Small intestine (tissue), 7 donors: ENCODE measurements at regions not wholly inside any gene's neighbourhood (a gene's known extent, or its start where the extent isn't known, plus 50 kb on each side); places are given as distances from the start of the nearest gene placed in this dataset.
A peak's percentile ranks its signal among the peaks of the same experiment; 100 is the strongest.
"Not testable (repeated sequence)": the region's sequence is repeated elsewhere in the genome, so short reads cannot be mapped to it uniquely, and the experiment has no call there.

Experiments used
- DNase-seq, 2 donors: peaks; one replicate each; pipeline versions ENCODE4 v3.0.0 to v3.0.0-alpha.2; 2013
- FAIRE-seq: peaks from 2 replicates; lab custom pipeline; 2012; peaks lifted over from hg19 to GRCh38; lab: Jason Lieb, UNC
- H3K27ac ChIP-seq, 3 donors: one replicate each; pipeline ENCODE4 v1.5.1; 2013; ENCODE audit warnings: low read length in 2 of 3, mild to moderate bottlenecking in 2 of 3, control low read depth in 1 of 3, inconsistent platforms in 1 of 3, low read depth in 1 of 3, moderate library complexity in 1 of 3
- H3K27me3 ChIP-seq, 3 donors: one replicate each; pipeline ENCODE4 v1.6.1; 2013; ENCODE audit warnings: low read length in 3 of 3, inconsistent platforms in 1 of 3; ENCODE audit not compliant: control insufficient read depth in 3 of 3, insufficient read depth in 3 of 3
- H3K36me3 ChIP-seq, 3 donors: one replicate each; pipeline ENCODE4 v1.6.1; 2013; ENCODE audit warnings: low read length in 3 of 3, inconsistent platforms in 1 of 3, low read depth in 1 of 3, mild to moderate bottlenecking in 1 of 3, moderate library complexity in 1 of 3; ENCODE audit not compliant: control insufficient read depth in 3 of 3, insufficient read depth in 2 of 3
- H3K4me1 ChIP-seq, 3 donors: one replicate each; pipeline ENCODE4 v1.6.1; 2013; ENCODE audit warnings: low read length in 2 of 3, inconsistent platforms in 1 of 3, low read depth in 1 of 3, mild to moderate bottlenecking in 1 of 3, moderate library complexity in 1 of 3; ENCODE audit not compliant: control insufficient read depth in 3 of 3, insufficient read depth in 2 of 3
- H3K4me3 ChIP-seq, 3 donors: one replicate each; pipeline ENCODE4 v1.5.1; 2013; ENCODE audit warnings: low read length in 3 of 3, control low read depth in 1 of 3, inconsistent platforms in 1 of 3, low read depth in 1 of 3, mild to moderate bottlenecking in 1 of 3, moderate library complexity in 1 of 3
- H3K9me3 ChIP-seq, 2 donors: one replicate each; pipeline ENCODE4 v1.6.1; 2013; ENCODE audit warnings: low read depth in 1 of 2, low read length in 1 of 2; ENCODE audit not compliant: control insufficient read depth in 2 of 2, insufficient read depth in 1 of 2
- WGBS, 3 donors: extraction: QIAGEN DNeasy Blood & Tissue Kit; methylation state at CpG; one replicate each; pipeline ENCODE4 v1.1.7; 2013; 5-methylcytosine and 5-hydroxymethylcytosine counted together
- donor health status: healthy with polysubstance abuse.
- donor health status: control.
- donor health status: control.
- donor health status: Bipolar disorder and iron deficiency.
- donor health status: healthy.

- H3K27me3 ChIP-seq, H3K4me3 ChIP-seq, DNase-seq, H3K36me3 ChIP-seq, H3K9me3 ChIP-seq, H3K4me1 ChIP-seq, H3K27ac ChIP-seq, FAIRE-seq: not testable (repeated sequence)
- 76 to 83% (median 83%) methylated on average over 11 to 12 of the region's 12 CpGs for WGBS, 3 donors
Measured at GRCh38 chr9:65393111-65393810, 108.3 kb upstream of the FOXD4L5 start.

DNA sequence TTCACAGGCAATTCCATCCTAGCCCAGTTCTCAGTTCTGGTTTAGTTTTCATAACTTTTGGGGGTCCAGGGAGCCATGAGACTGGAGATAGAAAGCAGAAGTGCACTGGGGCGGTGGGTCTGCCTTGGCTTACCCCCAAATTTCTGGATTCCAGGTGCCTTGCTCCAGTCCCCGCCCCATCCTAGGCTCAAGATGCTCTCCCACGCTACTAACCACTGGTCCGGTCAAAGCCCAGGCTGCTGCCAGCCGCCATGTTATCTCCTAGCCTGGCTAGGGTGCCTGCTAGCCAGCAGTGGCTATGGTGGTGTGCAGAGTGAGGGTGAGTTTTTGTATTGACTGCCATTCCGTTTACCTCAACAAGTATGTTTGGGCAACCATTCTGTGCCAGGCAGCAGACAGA is 107.6 kb upstream of the FOXD4L5 start:
- H3K36me3 ChIP-seq, H3K4me3 ChIP-seq, DNase-seq, H3K9me3 ChIP-seq, H3K27me3 ChIP-seq, H3K4me1 ChIP-seq, FAIRE-seq, H3K27ac ChIP-seq: not testable (repeated sequence)
- WGBS, 3 donors = 67 to 74% (median 70%) methylated on average over 4 to 5 of the region's 6 CpGs

- H3K27ac ChIP-seq, H3K36me3 ChIP-seq, H3K27me3 ChIP-seq, H3K4me1 ChIP-seq, H3K9me3 ChIP-seq, DNase-seq, H3K4me3 ChIP-seq, FAIRE-seq: not testable (repeated sequence)
- WGBS, 3 donors = 88 to 91% (median 90%) methylated on average over 13 to 17 of the region's 17 CpGs
Measured at GRCh38 chr9:65389710-65390109, 104.7 kb upstream of the FOXD4L5 start.

DNA sequence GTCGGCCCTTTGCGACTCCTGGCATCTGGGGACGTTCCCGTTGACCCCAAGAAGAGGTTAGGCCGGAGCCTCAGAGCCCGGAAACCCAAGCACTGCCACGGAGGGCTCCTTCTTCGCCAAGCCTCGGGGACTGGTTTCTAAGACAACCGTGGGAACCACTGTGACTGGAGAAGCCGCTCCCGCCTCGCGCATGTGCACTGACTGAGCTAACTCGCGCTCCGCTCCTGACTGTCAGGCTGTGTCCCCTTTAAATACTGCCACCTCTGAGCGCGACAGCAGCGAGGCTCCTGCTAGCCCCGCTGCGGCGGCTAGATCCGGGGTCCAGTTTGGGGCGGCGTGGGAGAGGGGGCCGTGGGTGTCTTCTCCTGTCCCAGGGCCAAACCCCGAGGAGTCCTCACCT is 104.2 kb upstream of the FOXD4L5 start:
- H3K36me3 ChIP-seq, FAIRE-seq, DNase-seq, H3K9me3 ChIP-seq, H3K4me1 ChIP-seq, H3K4me3 ChIP-seq, H3K27ac ChIP-seq, H3K27me3 ChIP-seq: not testable (repeated sequence)
- 89 to 95% (median 93%) methylated on average over 25 to 28 of the region's 28 CpGs for WGBS, 3 donors

DNA sequence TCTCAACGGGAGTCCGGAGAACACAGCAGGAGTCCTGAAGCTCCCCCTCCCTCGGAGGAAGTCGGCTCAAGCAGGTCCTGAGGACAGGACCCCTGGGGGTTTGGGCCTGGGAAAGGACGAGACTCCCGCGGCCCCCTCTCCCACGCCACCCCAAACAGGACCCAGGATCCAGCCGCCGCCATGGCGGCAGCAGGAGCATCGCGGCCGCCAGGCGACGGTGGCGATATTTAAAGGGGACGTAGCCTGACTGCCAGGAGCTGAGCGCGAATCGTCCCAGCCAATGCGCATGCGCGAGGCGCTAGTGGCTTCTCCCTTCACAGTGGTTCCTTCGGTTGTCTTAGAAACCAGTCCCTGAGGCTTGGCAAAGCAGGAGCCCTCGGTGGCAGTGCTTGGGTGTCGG is 101.7 kb upstream of the FOXD4L5 start:
- not testable (repeated sequence) for FAIRE-seq, H3K36me3 ChIP-seq, H3K27me3 ChIP-seq, H3K9me3 ChIP-seq, H3K4me1 ChIP-seq
- WGBS, 3 donors = 63 to 71% (median 66%) methylated on average over 26 to 28 of the region's 28 CpGs
- peak overlapping the region in 1 of 3 donors; percentile 60 for H3K27ac ChIP-seq
- peak; percentile 76 to 77 for DNase-seq
- H3K4me3 ChIP-seq = peak overlapping the region in 1 of 3 donors; percentile 55

- not testable (repeated sequence) for FAIRE-seq, DNase-seq, H3K4me3 ChIP-seq, H3K4me1 ChIP-seq, H3K27me3 ChIP-seq, H3K27ac ChIP-seq, H3K9me3 ChIP-seq, H3K36me3 ChIP-seq
- 70 to 78% (median 76%) methylated on average over 18 of the region's 18 CpGs for WGBS, 3 donors
Measured at GRCh38 chr9:65386191-65386590, 101.2 kb upstream of the FOXD4L5 start.

- not testable (repeated sequence) for H3K9me3 ChIP-seq, FAIRE-seq, H3K27me3 ChIP-seq, H3K27ac ChIP-seq, H3K4me3 ChIP-seq, H3K4me1 ChIP-seq, H3K36me3 ChIP-seq, DNase-seq
- 70 to 82% (median 77%) methylated on average over 20 to 22 of the region's 22 CpGs for WGBS, 3 donors
Measured at GRCh38 chr9:65385655-65386024, 100.6 kb upstream of the FOXD4L5 start.

DNA sequence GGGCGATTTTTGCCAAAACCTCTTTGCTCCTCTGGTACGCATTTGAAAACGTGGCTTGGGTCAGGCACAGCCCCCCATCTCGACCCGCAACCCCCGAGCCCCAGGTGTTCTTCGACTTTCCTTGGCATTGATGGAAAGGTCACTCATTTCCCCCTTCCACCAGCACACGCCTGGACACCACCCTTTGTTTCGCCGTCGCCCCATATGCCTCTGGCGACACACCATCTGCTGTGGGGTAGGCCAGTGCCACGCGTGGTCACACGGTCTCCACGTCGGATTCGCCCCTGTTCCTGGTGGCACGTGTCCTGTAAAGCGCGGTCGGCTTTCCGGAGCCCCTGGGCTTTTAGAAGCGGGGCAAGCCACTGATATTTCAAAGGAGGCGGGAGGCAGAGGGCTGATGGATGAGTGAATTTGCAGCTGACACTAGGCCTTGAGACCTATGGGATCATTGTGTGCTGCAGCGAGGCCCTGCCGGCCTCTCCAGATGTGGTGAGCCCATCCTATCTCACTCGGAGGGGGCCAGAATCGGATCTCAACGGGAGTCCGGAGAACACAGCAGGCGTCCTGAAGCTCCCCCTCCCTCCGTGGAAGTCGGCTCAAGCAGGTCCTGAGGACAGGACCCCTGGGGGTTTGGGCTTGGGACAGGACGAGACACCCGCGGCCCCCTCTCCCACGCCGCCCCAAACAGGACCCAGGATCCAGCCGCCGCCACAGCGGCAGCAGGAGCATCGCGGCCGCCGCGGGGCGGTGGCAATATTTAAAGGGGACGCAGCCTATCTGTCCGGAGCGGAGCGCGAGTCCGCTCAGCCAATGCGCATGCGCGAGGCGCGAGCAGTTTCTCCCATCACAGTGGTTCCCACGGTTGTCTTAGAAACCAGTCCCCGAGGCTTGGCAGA is 100.0 kb upstream of the FOXD4L5 start:
- not testable (repeated sequence) for FAIRE-seq, H3K4me3 ChIP-seq, H3K9me3 ChIP-seq, H3K36me3 ChIP-seq, H3K4me1 ChIP-seq, H3K27me3 ChIP-seq, H3K27ac ChIP-seq, DNase-seq
- 71 to 85% (median 82%) methylated on average over 55 to 61 of the region's 61 CpGs for WGBS, 3 donors
